Fibroblast of lung (primary cell): ENCODE measurements at regions not wholly inside any gene's neighbourhood (a gene's known extent, or its start where the extent isn't known, plus 50 kb on each side); places are given as distances from the start of the nearest gene placed in this dataset.

ENCODE experiments used
- DNase-seq, 2 donors: peaks; one replicate each; pipeline versions ENCODE4 v3.0.0 to v3.0.0-alpha.2; 2010; ENCODE audit warnings: low read depth in 2 of 2
- H2AFZ ChIP-seq: 2 replicates; pipeline ENCODE4 v1.5.1; 2012; ENCODE audit warnings: low read length, control low read depth, inconsistent platforms
- H3K27ac ChIP-seq: 2 replicates; pipeline ENCODE4 v1.5.1; 2011; ENCODE audit warnings: low read length, control low read depth; ENCODE audit not compliant: insufficient read depth
- H3K27me3 ChIP-seq: 2 replicates; pipeline ENCODE4 v1.5.1; 2011; ENCODE audit warnings: mild to moderate bottlenecking, low read length; ENCODE audit not compliant: control insufficient read depth, insufficient read depth
- H3K36me3 ChIP-seq: 2 replicates; pipeline ENCODE4 v1.5.1; 2011; ENCODE audit warnings: low read length; ENCODE audit not compliant: control insufficient read depth, insufficient read depth
- H3K4me1 ChIP-seq: 2 replicates; pipeline ENCODE4 v1.5.1; 2011; ENCODE audit warnings: low read length; ENCODE audit not compliant: control insufficient read depth, insufficient read depth; ENCODE audit errors: extremely low read depth
- H3K4me2 ChIP-seq: 2 replicates; pipeline ENCODE4 v1.5.1; 2011; ENCODE audit warnings: low read length, control low read depth; ENCODE audit not compliant: insufficient read depth; ENCODE audit errors: extremely low read depth
- H3K4me3 ChIP-seq, 4 experiments: fragments of 200-600 bp in 1 of 4; sonication (generic) in 1 of 4; replicated peaks in 1 of 4; 2 replicates each; pipeline ENCODE4 v1.5.1; 2011 to 2016; ENCODE audit warnings: low read length in 4 of 4, low read depth in 3 of 4, mild to moderate bottlenecking in 3 of 4, control low read depth in 2 of 4, inconsistent platforms in 1 of 4, mixed read lengths in 1 of 4; ENCODE audit not compliant: insufficient read depth in 1 of 4; ENCODE audit errors: control extremely low read depth in 1 of 4
- H3K79me2 ChIP-seq: 2 replicates; pipeline ENCODE4 v1.5.1; 2012; ENCODE audit warnings: mild to moderate bottlenecking, low read length, inconsistent platforms; ENCODE audit not compliant: control insufficient read depth, insufficient read depth
- H3K9ac ChIP-seq: 2 replicates; pipeline ENCODE4 v1.5.1; 2011; ENCODE audit warnings: mild to moderate bottlenecking, low read length, control low read depth; ENCODE audit not compliant: insufficient read depth
- H3K9me3 ChIP-seq: 2 replicates; pipeline ENCODE4 v1.5.1; 2012; ENCODE audit warnings: low read depth, low read length; ENCODE audit not compliant: control insufficient read depth, insufficient read depth
- H4K20me1 ChIP-seq: 2 replicates; pipeline ENCODE4 v1.5.1; 2011; ENCODE audit warnings: low read length; ENCODE audit not compliant: control insufficient read depth, insufficient read depth; ENCODE audit errors: extremely low read depth
- EZH2 ChIP-seq: IDR thresholded peaks from 2 replicates; pipeline ENCODE4 v1.5.1; 2012; ENCODE audit warnings: low read length, control low read depth, mild to moderate bottlenecking; ENCODE audit errors: missing control alignments
- TF ChIP-seq, protein P1 (sequence below), 2 donors: IDR thresholded peaks in 1 of 2; conservative IDR thresholded peaks in 1 of 2; 1 replicate in 1 of 2; 2 replicates in 1 of 2; pipeline ENCODE4 v1.5.1; 2011 to 2012; ENCODE audit warnings: low read length in 2 of 2, control low read depth in 1 of 2, inconsistent platforms in 1 of 2, low read depth in 1 of 2, mild to moderate bottlenecking in 1 of 2

- no peak for DNase-seq
- Histone ChIP-seq H4K20me1 (no peaks in the 10 kb centered on the region), H3K9ac (no peak overlapping the region), H3K79me2 (no peaks in the 10 kb centered on the region), H3K36me3 (no peaks in the 10 kb centered on the region), H3K27ac (no peak overlapping the region), H3K27me3 (no peaks in the 10 kb centered on the region), H3K4me3 (no peak overlapping the region), H3K4me1 (no peaks in the 10 kb centered on the region), H3K9me3 (no peaks in the 10 kb centered on the region), H2AFZ (no peak overlapping the region), H3K4me2 (no peak overlapping the region)
- TF ChIP-seq, protein P1, sequence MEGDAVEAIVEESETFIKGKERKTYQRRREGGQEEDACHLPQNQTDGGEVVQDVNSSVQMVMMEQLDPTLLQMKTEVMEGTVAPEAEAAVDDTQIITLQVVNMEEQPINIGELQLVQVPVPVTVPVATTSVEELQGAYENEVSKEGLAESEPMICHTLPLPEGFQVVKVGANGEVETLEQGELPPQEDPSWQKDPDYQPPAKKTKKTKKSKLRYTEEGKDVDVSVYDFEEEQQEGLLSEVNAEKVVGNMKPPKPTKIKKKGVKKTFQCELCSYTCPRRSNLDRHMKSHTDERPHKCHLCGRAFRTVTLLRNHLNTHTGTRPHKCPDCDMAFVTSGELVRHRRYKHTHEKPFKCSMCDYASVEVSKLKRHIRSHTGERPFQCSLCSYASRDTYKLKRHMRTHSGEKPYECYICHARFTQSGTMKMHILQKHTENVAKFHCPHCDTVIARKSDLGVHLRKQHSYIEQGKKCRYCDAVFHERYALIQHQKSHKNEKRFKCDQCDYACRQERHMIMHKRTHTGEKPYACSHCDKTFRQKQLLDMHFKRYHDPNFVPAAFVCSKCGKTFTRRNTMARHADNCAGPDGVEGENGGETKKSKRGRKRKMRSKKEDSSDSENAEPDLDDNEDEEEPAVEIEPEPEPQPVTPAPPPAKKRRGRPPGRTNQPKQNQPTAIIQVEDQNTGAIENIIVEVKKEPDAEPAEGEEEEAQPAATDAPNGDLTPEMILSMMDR (conservative IDR thresholded peaks at IDR 0.05 in 1 of 2, IDR thresholded peaks at IDR 0.05 in 1 of 2; ENCODE audit: low read depth in 1 of 2, low read length in 2 of 2) = no peak
- TF ChIP-seq EZH2 = no peak
These were observed 447.8 kb upstream of the CD180 start for GRCh38 chr5:67644221-67644920.

- Histone ChIP-seq H3K4me1 (no peaks in the 10 kb centered on the region), H3K27me3 (no peaks in the 10 kb centered on the region), H2AFZ (no peak overlapping the region), H3K9ac (no peak overlapping the region), H3K27ac (no peak overlapping the region), H4K20me1 (no peaks in the 10 kb centered on the region), H3K4me3 (no peak overlapping the region), H3K4me2 (no peak overlapping the region), H3K9me3 (no peaks in the 10 kb centered on the region), H3K36me3 (no peaks in the 10 kb centered on the region), H3K79me2 (no peaks in the 10 kb centered on the region)
- TF ChIP-seq EZH2 = no peak
- TF ChIP-seq, protein P1 (conservative IDR thresholded peaks at IDR 0.05 in 1 of 2, IDR thresholded peaks at IDR 0.05 in 1 of 2; ENCODE audit: low read depth in 1 of 2, low read length in 2 of 2) = no peak
- DNase-seq = peak in 1 of 2 donors; percentile 44
These were observed 446.9 kb upstream of the CD180 start for GRCh38 chr5:67643536-67643935.

DNA sequence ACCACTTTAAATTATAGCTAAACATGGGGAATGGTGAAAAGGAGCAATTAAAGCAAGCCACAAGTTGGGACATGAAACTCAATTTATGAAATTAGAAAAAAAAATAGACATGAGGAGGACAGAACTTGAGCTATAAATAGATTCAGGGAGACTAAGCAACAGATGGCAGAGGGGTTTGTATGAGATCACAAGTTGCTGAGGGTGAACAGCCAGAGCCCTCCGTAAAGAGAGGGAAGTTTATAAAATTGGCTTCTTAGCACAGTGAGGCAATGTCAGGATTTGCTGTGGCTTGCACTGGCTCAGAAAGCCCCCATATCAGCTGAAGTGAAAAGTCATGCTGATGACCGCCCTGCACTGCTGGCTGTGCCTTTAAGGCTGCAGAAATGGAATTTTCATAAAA lies 443.4 kb upstream of the CD180 start:
- H3K9me3 ChIP-seq = no peaks in the 10 kb centered on the region
- H3K27me3 ChIP-seq = no peaks in the 10 kb centered on the region
- peak in 1 of 2 donors; percentile 32 for DNase-seq
- no peaks in the 10 kb centered on the region for H4K20me1 ChIP-seq
- TF ChIP-seq EZH2 = no peak
- TF ChIP-seq, protein P1 (conservative IDR thresholded peaks at IDR 0.05 in 1 of 2, IDR thresholded peaks at IDR 0.05 in 1 of 2; ENCODE audit: low read depth in 1 of 2, low read length in 2 of 2) = no peak
- no peak overlapping the region for H3K27ac ChIP-seq
- H3K36me3 ChIP-seq = no peaks in the 10 kb centered on the region
- no peaks in the 10 kb centered on the region for H3K4me1 ChIP-seq
- H3K79me2 ChIP-seq = no peaks in the 10 kb centered on the region
- H3K9ac ChIP-seq = no peak overlapping the region
- no peak overlapping the region for H2AFZ ChIP-seq
- H3K4me3 ChIP-seq = no peak overlapping the region
- H3K4me2 ChIP-seq = no peak overlapping the region
